GM12878 (cell line): ENCODE measurements at regions not wholly inside any gene's neighbourhood (a gene's known extent, or its start where the extent isn't known, plus 50 kb on each side); places are given as distances from the start of the nearest gene placed in this dataset.
A peak's percentile ranks its signal among the peaks of the same experiment; 100 is the strongest.

Experiments used
- ATAC-seq: fragments of 200-7000 bp; cut with Tn5 transposase; 3 replicates; pipeline ENCODE4 v1.9.1; 2020; ENCODE audit warnings: mild to moderate bottlenecking, moderate library complexity
- BruUV-seq: library from RNA; stranded (reverse); fragments of 400-500 nt; replicated peaks from 2 replicates; lab custom pipeline; 2021; lab: Mats Ljungman, UMichigan
- CTCF ChIA-PET: fragments of 300-600 bp; sonication (Branson Sonifier 250); formaldehyde crosslinking; extraction: SDS; loops from one replicate; lab custom pipeline; 2021; ENCODE audit warnings: inconsistent platforms; lab: Yijun Ruan, JAX
- POLR2A ChIA-PET: fragments of 350-600 bp; formaldehyde crosslinking; extraction: SDS; loops from one replicate; lab custom pipeline; 2021; ENCODE audit warnings: inconsistent platforms; lab: Charles Lee
- RAD21 ChIA-PET: fragments of 300-600 bp; sonication (Branson Sonifier 250); formaldehyde crosslinking; loops from one replicate; lab custom pipeline; 2023; ENCODE audit warnings: antibody characterized with exemption; ENCODE audit not compliant: unreplicated experiment; lab: Charles Lee
- SMC1A ChIA-PET: fragments of 300-600 bp; sonication (Branson Sonifier 250); formaldehyde crosslinking; loops from one replicate; lab custom pipeline; 2023; ENCODE audit not compliant: unreplicated experiment, uncharacterized antibody; lab: Charles Lee
- DNase-seq: peaks from one replicate; pipeline ENCODE4 v3.0.0-alpha.2; 2011; ENCODE audit warnings: low read depth, low spot score
- FAIRE-seq: peaks from 3 replicates; lab custom pipeline; 2011; peaks lifted over from hg19 to GRCh38; lab: Jason Lieb, UNC
- H2AFZ ChIP-seq: 2 replicates; pipeline ENCODE4 v1.6.0; 2011; ENCODE audit warnings: low read depth, low read length, control low read depth; ENCODE audit not compliant: control insufficient read depth
- H3K27ac ChIP-seq: 2 replicates; pipeline ENCODE4 v1.5.1; 2011; ENCODE audit warnings: control low read depth; ENCODE audit not compliant: control insufficient read depth, insufficient read depth
- H3K27me3 ChIP-seq, 2 experiments: replicated peaks in 1 of 2; 2 replicates each; pipeline versions ENCODE4 v1.6.0 to v1.6.1; 2011; ENCODE audit warnings: low read length in 1 of 2; ENCODE audit not compliant: control insufficient read depth in 2 of 2, insufficient read depth in 2 of 2
- H3K36me3 ChIP-seq, 2 experiments: 2 replicates each; pipeline ENCODE4 v1.5.1; 2011; ENCODE audit warnings: low read length in 1 of 2; ENCODE audit not compliant: control insufficient read depth in 2 of 2, insufficient read depth in 2 of 2
- H3K4me1 ChIP-seq: 2 replicates; pipeline ENCODE4 v1.6.1; 2011; ENCODE audit warnings: mild to moderate bottlenecking, low read length, moderate library complexity, mixed read lengths; ENCODE audit not compliant: control insufficient read depth, insufficient read depth
- H3K4me2 ChIP-seq: 2 replicates; pipeline ENCODE4 v1.6.0; 2011; ENCODE audit warnings: control low read depth; ENCODE audit not compliant: control insufficient read depth, insufficient read depth
- H3K4me3 ChIP-seq: fragments of 200-600 bp; sonication (generic); 2 replicates; pipeline ENCODE4 v1.5.1; 2016
- H3K79me2 ChIP-seq: 2 replicates; pipeline ENCODE4 v1.6.0; 2011; ENCODE audit warnings: low read length; ENCODE audit not compliant: control insufficient read depth, insufficient read depth
- H3K9ac ChIP-seq: 2 replicates; pipeline ENCODE4 v1.8.0; 2011; ENCODE audit warnings: low read length, control low read depth, mixed read lengths; ENCODE audit not compliant: control insufficient read depth, insufficient read depth
- H3K9me3 ChIP-seq: replicated peaks from 3 replicates; pipeline ENCODE4 v1.5.1; 2011; ENCODE audit warnings: mild to moderate bottlenecking, low read length; ENCODE audit not compliant: control insufficient read depth, insufficient read depth
- H4K20me1 ChIP-seq: 2 replicates; pipeline ENCODE4 v1.6.0; 2011; ENCODE audit not compliant: control insufficient read depth, insufficient read depth
- BMI1 ChIP-seq: fragments of 450-650 bp; IDR thresholded peaks from 2 replicates; pipeline ENCODE4 v1.6.1; 2016; ENCODE audit warnings: mild to moderate bottlenecking, moderate library complexity, borderline replicate concordance
- DPF2 ChIP-seq: fragments of 450-650 bp; IDR thresholded peaks from 2 replicates; pipeline ENCODE4 v1.6.1; 2017; ENCODE audit warnings: mild to moderate bottlenecking
- E2F4 ChIP-seq: IDR thresholded peaks from 2 replicates; pipeline ENCODE4 v1.6.1; 2012; ENCODE audit warnings: low read depth, low read length, improper control_type of control experiment
- FOXM1 ChIP-seq: IDR thresholded peaks from 2 replicates; pipeline ENCODE4 v1.6.1; 2012; ENCODE audit warnings: low read depth, mild to moderate bottlenecking, inconsistent platforms, low read length, moderate library complexity
- IRF3 ChIP-seq: fragments of 450-650 bp; IDR thresholded peaks from 2 replicates; pipeline ENCODE4 v1.6.1; 2014; ENCODE audit warnings: mild to moderate bottlenecking
- PAX5 ChIP-seq: IDR thresholded peaks from 2 replicates; pipeline ENCODE4 v1.6.1; 2011; ENCODE audit warnings: low read depth, low read length, borderline replicate concordance
- SMAD1 ChIP-seq: fragments of 450-650 bp; IDR thresholded peaks from 2 replicates; pipeline ENCODE4 v1.6.1; 2018; ENCODE audit warnings: mild to moderate bottlenecking, low read depth; ENCODE audit not compliant: partially characterized antibody
- SUPT20H ChIP-seq: IDR thresholded peaks from 2 replicates; pipeline ENCODE4 v1.6.1; 2011; ENCODE audit warnings: low read depth, mild to moderate bottlenecking, low read length, moderate library complexity, borderline replicate concordance; ENCODE audit not compliant: control insufficient read depth
- WRNIP1 ChIP-seq: IDR thresholded peaks from 2 replicates; pipeline ENCODE4 v1.6.1; 2011; ENCODE audit warnings: low read depth, low read length, improper control_type of control experiment, borderline replicate concordance
- ZBED1 ChIP-seq: IDR thresholded peaks from 2 replicates; pipeline ENCODE4 v1.6.1; 2016; ENCODE audit warnings: borderline replicate concordance
- WGBS: methylation state at CpG from one replicate; pipeline ENCODE4 v1.1.6; 2016; ENCODE audit warnings: low lambda C conversion rate; ENCODE audit not compliant: insufficient replicate concordance, insufficient coverage; ENCODE audit errors: missing lambda C conversion rate; 5-methylcytosine and 5-hydroxymethylcytosine counted together
- in situ Hi-C: fragments of 300-500 bp; cut with MboI; formaldehyde crosslinking; loops from 9 replicates; pipeline ENCODE4 v1.14.3; 2018; ENCODE audit warnings: mixed read lengths
- intact Hi-C: fragments of 100-400 bp; cut with micrococcal nuclease; formaldehyde crosslinking; loops from one replicate; pipeline ENCODE4 v1.14.2; 2022; ENCODE audit not compliant: unreplicated experiment

- no peak for TF ChIP-seq IRF3
- TF ChIP-seq E2F4 = no peak
- no peak for TF ChIP-seq BMI1
- no peak for TF ChIP-seq DPF2
- TF ChIP-seq SMAD1 = no peak
- TF ChIP-seq FOXM1 = no peak
- TF ChIP-seq ZBED1 = no peak
Measured at GRCh38 chr6:26220145-26220970, 133.1 kb downstream of the HFE start (continued).

GRCh38 chr6:26221186-26221585, 134.0 kb downstream of the HFE start:
- RAD21 ChIA-PET = interaction anchor here (1.4 kb wide), 1 partner anchor 45 kb away, joined by 3 read pairs; no protein-coding TSS in a partner anchor
- Histone ChIP-seq H3K4me1 (peaks cover 19% of the 10 kb centered on the region), H3K9me3 (peaks cover 8% of the 10 kb centered on the region; the same call in 2 of the 3 replicates), H3K27ac (no peak overlapping the region), H4K20me1 (no peaks in the 10 kb centered on the region), H3K27me3 (no peaks in the 10 kb centered on the region), H3K79me2 (peaks cover 9% of the 10 kb centered on the region), H3K4me3 (no peak overlapping the region), H3K36me3 (no peaks in the 10 kb centered on the region), H3K9ac (no peak overlapping the region), H2AFZ (no peak overlapping the region), H3K4me2 (no peak overlapping the region)
- in situ Hi-C loops (no loop called here), intact Hi-C loops (no loop called here)
- TF ChIP-seq WRNIP1 = no peak
- TF ChIP-seq SUPT20H = no peak
- TF ChIP-seq PAX5 = peak; percentile 55; the same call in 1 of the 2 replicates
- SMC1A ChIA-PET = interaction anchor here (1.6 kb wide), 2 partner anchors 13 to 38 kb away, joined by 4 to 7 read pairs; a partner anchor contains a TSS
- ATAC-seq (no peak), FAIRE-seq (no peak), DNase-seq (no peak)
- POLR2A ChIA-PET = interaction anchor here (1.1 to 2.9 kb wide), 2 partner anchors 14 to 21 kb away, joined by 3 to 21 read pairs; a partner anchor contains a TSS
- CTCF ChIA-PET = interaction anchor here (1.0 to 1.5 kb wide), 6 partner anchors 18 to 101 kb away, joined by 3 to 5 read pairs (median 3); a partner anchor contains a TSS
- BruUV-seq = no TSS peak
- WGBS = 88% methylated on average over 4 of the region's 4 CpGs
